H9 (cell line): ENCODE measurements at regions not wholly inside any gene's neighbourhood (a gene's known extent, or its start where the extent isn't known, plus 50 kb on each side); places are given as distances from the start of the nearest gene placed in this dataset.

ENCODE experiments used
- DNase-seq: peaks from one replicate; pipeline ENCODE4 v3.0.0-alpha.2; 2017
- H2AFZ ChIP-seq: one replicate; pipeline ENCODE4 v1.6.1; 2013; ENCODE audit warnings: mild to moderate bottlenecking, low read length, control low read depth, moderate library complexity
- H2AK5ac ChIP-seq: 2 replicates; pipeline ENCODE4 v1.6.1; 2013; ENCODE audit warnings: low read length, control low read depth, mixed read lengths; ENCODE audit not compliant: insufficient read length
- H2BK120ac ChIP-seq: one replicate; pipeline ENCODE4 v1.6.1; 2013; ENCODE audit warnings: low read depth, mild to moderate bottlenecking, low read length, control low read depth, inconsistent platforms; ENCODE audit not compliant: poor library complexity, severe bottlenecking
- H2BK12ac ChIP-seq: 2 replicates; pipeline ENCODE4 v1.6.1; 2013; ENCODE audit warnings: low read length, control low read depth, mixed read lengths, low read depth; ENCODE audit not compliant: insufficient read length
- H2BK15ac ChIP-seq: 2 replicates; pipeline ENCODE4 v1.6.1; 2013; ENCODE audit warnings: low read depth, low read length, control low read depth
- H2BK20ac ChIP-seq: one replicate; pipeline ENCODE4 v1.6.1; 2013; ENCODE audit warnings: low read depth, mild to moderate bottlenecking, low read length, control low read depth, inconsistent platforms; ENCODE audit not compliant: poor library complexity, severe bottlenecking
- H2BK5ac ChIP-seq: 2 replicates; pipeline ENCODE4 v1.6.1; 2013; ENCODE audit warnings: low read length, control low read depth, mixed read lengths; ENCODE audit not compliant: insufficient read length
- H3K14ac ChIP-seq: 2 replicates; pipeline ENCODE4 v1.6.1; 2013; ENCODE audit warnings: low read length, control low read depth; ENCODE audit not compliant: insufficient read depth
- H3K18ac ChIP-seq: 2 replicates; pipeline ENCODE4 v1.6.1; 2013; ENCODE audit warnings: low read depth, mild to moderate bottlenecking, mixed read lengths, low read length, control low read depth; ENCODE audit not compliant: insufficient read length
- H3K23ac ChIP-seq: 2 replicates; pipeline ENCODE4 v1.6.1; 2013; ENCODE audit warnings: low read length, control low read depth, mixed read lengths, low read depth; ENCODE audit not compliant: insufficient read length
- H3K23me2 ChIP-seq: 2 replicates; pipeline ENCODE4 v1.6.1; 2013; ENCODE audit warnings: low read depth, mild to moderate bottlenecking, mixed read lengths, low read length, control low read depth; ENCODE audit not compliant: insufficient read length, poor library complexity, severe bottlenecking
- H3K27ac ChIP-seq: 2 replicates; pipeline ENCODE4 v1.5.1; 2013; ENCODE audit warnings: low read length, control low read depth, mixed read lengths, low read depth; ENCODE audit not compliant: insufficient read length
- H3K27me3 ChIP-seq: 2 replicates; pipeline ENCODE4 v1.6.1; 2013; ENCODE audit warnings: low read length, control low read depth, inconsistent platforms; ENCODE audit not compliant: insufficient read depth
- H3K4ac ChIP-seq: 2 replicates; pipeline ENCODE4 v1.6.1; 2013; ENCODE audit warnings: low read depth, mild to moderate bottlenecking, control low read depth, inconsistent platforms, low read length, moderate library complexity
- H3K4me1 ChIP-seq: 2 replicates; pipeline ENCODE4 v1.6.1; 2013; ENCODE audit warnings: low read length, control low read depth, inconsistent platforms; ENCODE audit not compliant: insufficient read depth
- H3K4me2 ChIP-seq: 2 replicates; pipeline ENCODE4 v1.6.1; 2013; ENCODE audit warnings: low read length, control low read depth, mixed read lengths; ENCODE audit not compliant: insufficient read length, insufficient read depth
- H3K56ac ChIP-seq: 2 replicates; pipeline ENCODE4 v1.6.1; 2013; ENCODE audit warnings: low read depth, mild to moderate bottlenecking, mixed read lengths, low read length, control low read depth; ENCODE audit not compliant: insufficient read length
- H3K79me1 ChIP-seq: 2 replicates; pipeline ENCODE4 v1.6.1; 2013; ENCODE audit warnings: low read depth, mild to moderate bottlenecking, moderate library complexity, low read length, control low read depth, inconsistent platforms; ENCODE audit not compliant: insufficient read depth, poor library complexity, severe bottlenecking
- H3K79me2 ChIP-seq: 2 replicates; pipeline ENCODE4 v1.6.1; 2013; ENCODE audit warnings: low read length, control low read depth, inconsistent platforms; ENCODE audit not compliant: insufficient read depth
- H3K9ac ChIP-seq: 2 replicates; pipeline ENCODE4 v1.6.1; 2013; ENCODE audit warnings: low read length, control low read depth, mixed read lengths; ENCODE audit not compliant: insufficient read length; ENCODE audit errors: extremely low read depth
- H3K9me3 ChIP-seq: one replicate; pipeline ENCODE4 v1.6.1; 2013; ENCODE audit warnings: low read depth, low read length, inconsistent platforms; ENCODE audit not compliant: control insufficient read depth
- H3T11ph ChIP-seq: one replicate; pipeline ENCODE4 v1.6.1; 2013; ENCODE audit warnings: mild to moderate bottlenecking, low read length, control low read depth, inconsistent platforms
- H4K20me1 ChIP-seq: one replicate; pipeline ENCODE4 v1.6.1; 2013; ENCODE audit not compliant: control insufficient read depth, insufficient read length, insufficient read depth
- H4K5ac ChIP-seq: 2 replicates; pipeline ENCODE4 v1.6.1; 2013; ENCODE audit warnings: low read depth, mild to moderate bottlenecking, mixed read lengths, low read length, control low read depth; ENCODE audit not compliant: insufficient read length
- H4K8ac ChIP-seq: replicated peaks from 2 replicates; pipeline ENCODE4 v1.6.1; 2013; ENCODE audit warnings: low read length, control low read depth, mixed read lengths, low read depth; ENCODE audit not compliant: insufficient read length
- H4K91ac ChIP-seq: 2 replicates; pipeline ENCODE4 v1.6.1; 2013; ENCODE audit warnings: low read depth, mild to moderate bottlenecking, moderate library complexity, mixed read lengths, low read length, control low read depth; ENCODE audit not compliant: insufficient read length
- H3K27ac Mint-ChIP-seq, 3 experiments: 2 replicates in 2 of 3; 3 replicates in 1 of 3; pipeline ENCODE4 v1.8.0; 2020 to 2021; ENCODE audit warnings: mixed read lengths in 3 of 3, mild to moderate bottlenecking in 1 of 3, moderate library complexity in 1 of 3
- H3K27me3 Mint-ChIP-seq: 2 replicates; pipeline ENCODE4 v1.8.0; 2021; ENCODE audit warnings: low read depth, mild to moderate bottlenecking, moderate library complexity, mixed read lengths
- H3K36me3 Mint-ChIP-seq, 3 experiments: 2 replicates in 2 of 3; 3 replicates in 1 of 3; pipeline ENCODE4 v1.8.0; 2020 to 2021; ENCODE audit warnings: low read depth in 3 of 3, mixed read lengths in 3 of 3; ENCODE audit not compliant: insufficient read depth in 1 of 3
- H3K4me1 Mint-ChIP-seq, 2 experiments: 2 replicates each; pipeline ENCODE4 v1.8.0; 2020; ENCODE audit warnings: mixed read lengths in 2 of 2
- H3K4me3 Mint-ChIP-seq, 2 experiments: 2 replicates in 1 of 2; 3 replicates in 1 of 2; pipeline ENCODE4 v1.8.0; 2020 to 2021; ENCODE audit warnings: mild to moderate bottlenecking in 2 of 2, mixed read lengths in 2 of 2, moderate library complexity in 1 of 2
- H3K9me3 Mint-ChIP-seq, 2 experiments: 2 replicates in 1 of 2; 3 replicates in 1 of 2; pipeline ENCODE4 v1.8.0; 2020; ENCODE audit warnings: mild to moderate bottlenecking in 2 of 2, mixed read lengths in 2 of 2, moderate library complexity in 1 of 2
- WGBS: extraction: QIAGEN DNeasy Blood & Tissue Kit; methylation state at CpG from one replicate; pipeline ENCODE4 v1.1.7; 2013; ENCODE audit warnings: missing lambda C conversion rate, low lambda C conversion rate, mixed read lengths; ENCODE audit not compliant: insufficient read length; ENCODE audit errors: extremely low coverage; 5-methylcytosine and 5-hydroxymethylcytosine counted together
- TF ChIP-seq, protein P1 (sequence below): fragments of 200-600 bp; sonication (generic); conservative IDR thresholded peaks from 3 replicates; pipeline ENCODE4 v1.8.0; 2021; ENCODE audit warnings: antibody characterized with exemption, mild to moderate bottlenecking

DNA sequence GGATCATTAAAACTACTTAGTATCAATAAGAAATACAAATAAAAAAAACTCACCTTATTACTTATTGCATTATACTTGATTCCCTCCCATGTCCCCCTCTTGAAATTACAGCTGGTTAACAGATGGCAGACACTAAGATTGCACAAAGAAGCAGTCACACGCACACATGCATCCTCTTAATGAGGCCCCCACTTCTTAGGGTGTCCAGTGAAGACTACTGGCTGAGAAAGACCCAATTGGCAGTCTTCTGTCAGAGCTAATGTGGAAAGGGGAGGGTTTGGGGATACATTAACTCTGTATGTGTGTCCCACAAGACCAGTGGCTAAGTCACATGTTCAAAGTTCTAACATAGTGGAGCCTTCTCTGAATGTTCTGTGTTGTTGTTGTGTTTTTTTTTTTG lies 210.7 kb downstream of the MTX2 start:
- H3K4me1 ChIP-seq: no peaks in the 10 kb centered on the region
- no peak overlapping the region for H2BK120ac ChIP-seq
- H3K4me3 Mint-ChIP-seq: no peak overlapping the region
- no peak overlapping the region for H3K27ac ChIP-seq
- DNase-seq: no peak
- no peak overlapping the region for H2BK15ac ChIP-seq
- no peak overlapping the region for H4K8ac ChIP-seq
- no peaks in the 10 kb centered on the region for H3K4me1 Mint-ChIP-seq
- no peak overlapping the region for H3T11ph ChIP-seq
- no peaks in the 10 kb centered on the region for H3K23me2 ChIP-seq
- no peak overlapping the region for H2BK5ac ChIP-seq
- H4K20me1 ChIP-seq: no peaks in the 10 kb centered on the region
- H3K9me3 ChIP-seq: no peaks in the 10 kb centered on the region
- H4K91ac ChIP-seq: no peak overlapping the region
- H2BK20ac ChIP-seq: no peak overlapping the region
- no peaks in the 10 kb centered on the region for H3K27me3 ChIP-seq
- H3K14ac ChIP-seq: no peak overlapping the region
- H3K56ac ChIP-seq: no peak overlapping the region
- H3K27me3 Mint-ChIP-seq: peaks cover 35% of the 10 kb centered on the region
- no peak overlapping the region for H2AFZ ChIP-seq
- no peak overlapping the region for H3K23ac ChIP-seq
- no peak overlapping the region for H3K9ac ChIP-seq
- no peak overlapping the region for H3K27ac Mint-ChIP-seq
- H2BK12ac ChIP-seq: no peak overlapping the region
- no peaks in the 10 kb centered on the region for H3K9me3 Mint-ChIP-seq
- no peak overlapping the region for H4K5ac ChIP-seq
- no peaks in the 10 kb centered on the region for H3K79me1 ChIP-seq
- H3K18ac ChIP-seq: no peak overlapping the region
- no peak overlapping the region for H2AK5ac ChIP-seq
- TF ChIP-seq, protein P1, sequence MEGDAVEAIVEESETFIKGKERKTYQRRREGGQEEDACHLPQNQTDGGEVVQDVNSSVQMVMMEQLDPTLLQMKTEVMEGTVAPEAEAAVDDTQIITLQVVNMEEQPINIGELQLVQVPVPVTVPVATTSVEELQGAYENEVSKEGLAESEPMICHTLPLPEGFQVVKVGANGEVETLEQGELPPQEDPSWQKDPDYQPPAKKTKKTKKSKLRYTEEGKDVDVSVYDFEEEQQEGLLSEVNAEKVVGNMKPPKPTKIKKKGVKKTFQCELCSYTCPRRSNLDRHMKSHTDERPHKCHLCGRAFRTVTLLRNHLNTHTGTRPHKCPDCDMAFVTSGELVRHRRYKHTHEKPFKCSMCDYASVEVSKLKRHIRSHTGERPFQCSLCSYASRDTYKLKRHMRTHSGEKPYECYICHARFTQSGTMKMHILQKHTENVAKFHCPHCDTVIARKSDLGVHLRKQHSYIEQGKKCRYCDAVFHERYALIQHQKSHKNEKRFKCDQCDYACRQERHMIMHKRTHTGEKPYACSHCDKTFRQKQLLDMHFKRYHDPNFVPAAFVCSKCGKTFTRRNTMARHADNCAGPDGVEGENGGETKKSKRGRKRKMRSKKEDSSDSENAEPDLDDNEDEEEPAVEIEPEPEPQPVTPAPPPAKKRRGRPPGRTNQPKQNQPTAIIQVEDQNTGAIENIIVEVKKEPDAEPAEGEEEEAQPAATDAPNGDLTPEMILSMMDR: no peak
- H3K4ac ChIP-seq: no peak overlapping the region
- H3K4me2 ChIP-seq: no peak overlapping the region
- no CpG with 5 or more reads among the region's 1 CpG for WGBS
- no peaks in the 10 kb centered on the region for H3K79me2 ChIP-seq
- H3K36me3 Mint-ChIP-seq: no peaks in the 10 kb centered on the region
